Caco-2 (cell line): ENCODE measurements at regions not wholly inside any gene's neighbourhood (a gene's known extent, or its start where the extent isn't known, plus 50 kb on each side); places are given as distances from the start of the nearest gene placed in this dataset.

Experiments
- BruUV-seq: library from RNA; stranded (reverse); fragments of 400-500 nt; replicated peaks from 2 replicates; lab custom pipeline; 2021; lab: Mats Ljungman, UMichigan
- CTCF ChIA-PET: fragments of 300-600 bp; sonication (Branson Sonifier 250); formaldehyde crosslinking; loops from one replicate; lab custom pipeline; 2022; ENCODE audit warnings: antibody characterized with exemption; lab: Charles Lee
- POLR2A ChIA-PET: fragments of 300-600 bp; sonication (Branson Sonifier 250); formaldehyde crosslinking; loops from one replicate; lab custom pipeline; 2022; ENCODE audit warnings: antibody characterized with exemption; lab: Charles Lee
- DNase-seq, 2 experiments: peaks; one replicate each; pipeline versions ENCODE4 v3.0.0 to v3.0.0-alpha.2; 2020 to 2022
- H3K27me3 ChIP-seq: replicated peaks from 2 replicates; pipeline ENCODE4 v1.6.0; 2011; ENCODE audit warnings: low read length; ENCODE audit not compliant: control insufficient read depth, insufficient read depth
- H3K36me3 ChIP-seq: 2 replicates; pipeline ENCODE4 v1.5.1; 2011; ENCODE audit warnings: low read length; ENCODE audit not compliant: control insufficient read depth, insufficient read depth
- H3K4me1 ChIP-seq: fragments of 250-450 bp; sonication (Bioruptor Pico); 2 replicates; pipeline ENCODE4 v1.5.1; 2020; ENCODE audit warnings: mild to moderate bottlenecking
- H3K4me3 ChIP-seq: 2 replicates; pipeline ENCODE4 v1.5.1; 2011; ENCODE audit warnings: low read depth, mild to moderate bottlenecking, control low read depth, low read length
- H3K9me3 ChIP-seq: fragments of 250-450 bp; sonication (Bioruptor Pico); 2 replicates; pipeline ENCODE4 v1.5.1; 2020; ENCODE audit warnings: mild to moderate bottlenecking, moderate library complexity
- H3K27ac Mint-ChIP-seq: one replicate; pipeline ENCODE4 v1.8.0; 2022; ENCODE audit warnings: mixed read lengths; ENCODE audit not compliant: unreplicated experiment
- H3K27me3 Mint-ChIP-seq: one replicate; pipeline ENCODE4 v1.8.0; 2022; ENCODE audit warnings: mixed read lengths; ENCODE audit not compliant: insufficient read depth, unreplicated experiment
- H3K36me3 Mint-ChIP-seq: one replicate; pipeline ENCODE4 v1.8.0; 2022; ENCODE audit warnings: mild to moderate bottlenecking, mixed read lengths; ENCODE audit not compliant: insufficient read depth, unreplicated experiment
- H3K4me1 Mint-ChIP-seq: one replicate; pipeline ENCODE4 v1.8.0; 2022; ENCODE audit warnings: low read depth, mixed read lengths; ENCODE audit not compliant: unreplicated experiment
- H3K4me3 Mint-ChIP-seq: one replicate; pipeline ENCODE4 v1.8.0; 2022; ENCODE audit warnings: mild to moderate bottlenecking, moderate library complexity, mixed read lengths; ENCODE audit not compliant: unreplicated experiment
- H3K9me3 Mint-ChIP-seq: one replicate; pipeline ENCODE4 v1.8.0; 2022; ENCODE audit warnings: mixed read lengths; ENCODE audit not compliant: unreplicated experiment
- intact Hi-C: fragments of 100-400 bp; cut with micrococcal nuclease; formaldehyde crosslinking; loops from one replicate; pipeline ENCODE4 v1.10.0; 2022; ENCODE audit not compliant: unreplicated experiment
- TF ChIP-seq, protein P1 (sequence below), 2 experiments: fragments of 200-600 bp in 1 of 2; IDR thresholded peaks; 1 replicate in 1 of 2; 2 replicates in 1 of 2; pipeline versions ENCODE4 v1.5.1 to v1.8.0; 2011 to 2022; ENCODE audit warnings: antibody characterized with exemption in 1 of 2, control low read depth in 1 of 2, inconsistent platforms in 1 of 2, low read depth in 1 of 2, low read length in 1 of 2, mild to moderate bottlenecking in 1 of 2, moderate library complexity in 1 of 2; ENCODE audit not compliant: insufficient read depth in 1 of 2, severe bottlenecking in 1 of 2, unreplicated experiment in 1 of 2

DNA sequence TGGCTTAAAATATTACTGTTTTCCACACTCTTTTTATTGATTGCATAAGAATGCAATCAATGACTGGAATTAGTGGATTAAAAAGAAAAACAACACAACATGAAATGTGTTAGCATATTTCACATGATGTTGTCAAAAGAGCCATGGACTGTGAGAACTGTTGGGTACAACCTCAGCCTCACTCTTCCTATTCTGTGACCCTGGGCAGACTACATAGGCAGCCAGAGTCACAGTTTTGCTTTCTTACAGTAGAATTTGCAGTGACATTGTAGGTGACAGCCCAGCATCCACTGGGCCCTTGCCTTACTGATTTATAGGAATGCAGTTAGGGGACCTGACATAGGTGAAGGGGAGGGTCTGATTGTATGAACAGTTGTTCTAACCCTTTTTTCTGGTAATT is 471.4 kb upstream of the SLC35B3 start:
- Mint-ChIP-seq H3K9me3 (no peaks in the 10 kb centered on the region), H3K36me3 (no peaks in the 10 kb centered on the region), H3K27ac (no peak overlapping the region), H3K4me3 (no peak overlapping the region), H3K27me3 (no peaks in the 10 kb centered on the region), H3K4me1 (peaks cover 4% of the 10 kb centered on the region)
- POLR2A ChIA-PET: interaction anchor here (0.6 kb wide), 1 partner anchor 663 kb away, joined by 3 read pairs; no protein-coding TSS in a partner anchor
- no peaks in the 10 kb centered on the region for H3K36me3 ChIP-seq
- CTCF ChIA-PET: no interaction called here
- no peak overlapping the region for H3K4me3 ChIP-seq
- no peak for DNase-seq
- H3K9me3 ChIP-seq: no peaks in the 10 kb centered on the region; the same call in 1 of the 2 replicates
- BruUV-seq: no TSS peak
- H3K27me3 ChIP-seq: no peaks in the 10 kb centered on the region
- intact Hi-C loops: no loop called here
- TF ChIP-seq, protein P1, sequence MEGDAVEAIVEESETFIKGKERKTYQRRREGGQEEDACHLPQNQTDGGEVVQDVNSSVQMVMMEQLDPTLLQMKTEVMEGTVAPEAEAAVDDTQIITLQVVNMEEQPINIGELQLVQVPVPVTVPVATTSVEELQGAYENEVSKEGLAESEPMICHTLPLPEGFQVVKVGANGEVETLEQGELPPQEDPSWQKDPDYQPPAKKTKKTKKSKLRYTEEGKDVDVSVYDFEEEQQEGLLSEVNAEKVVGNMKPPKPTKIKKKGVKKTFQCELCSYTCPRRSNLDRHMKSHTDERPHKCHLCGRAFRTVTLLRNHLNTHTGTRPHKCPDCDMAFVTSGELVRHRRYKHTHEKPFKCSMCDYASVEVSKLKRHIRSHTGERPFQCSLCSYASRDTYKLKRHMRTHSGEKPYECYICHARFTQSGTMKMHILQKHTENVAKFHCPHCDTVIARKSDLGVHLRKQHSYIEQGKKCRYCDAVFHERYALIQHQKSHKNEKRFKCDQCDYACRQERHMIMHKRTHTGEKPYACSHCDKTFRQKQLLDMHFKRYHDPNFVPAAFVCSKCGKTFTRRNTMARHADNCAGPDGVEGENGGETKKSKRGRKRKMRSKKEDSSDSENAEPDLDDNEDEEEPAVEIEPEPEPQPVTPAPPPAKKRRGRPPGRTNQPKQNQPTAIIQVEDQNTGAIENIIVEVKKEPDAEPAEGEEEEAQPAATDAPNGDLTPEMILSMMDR (IDR thresholded peaks at IDR 0.05; ENCODE audit: insufficient read depth in 1 of 2, low read depth in 1 of 2, low read length in 1 of 2, severe bottlenecking in 1 of 2, unreplicated experiment in 1 of 2): no peak
- peaks cover 14% of the 10 kb centered on the region for H3K4me1 ChIP-seq

DNA sequence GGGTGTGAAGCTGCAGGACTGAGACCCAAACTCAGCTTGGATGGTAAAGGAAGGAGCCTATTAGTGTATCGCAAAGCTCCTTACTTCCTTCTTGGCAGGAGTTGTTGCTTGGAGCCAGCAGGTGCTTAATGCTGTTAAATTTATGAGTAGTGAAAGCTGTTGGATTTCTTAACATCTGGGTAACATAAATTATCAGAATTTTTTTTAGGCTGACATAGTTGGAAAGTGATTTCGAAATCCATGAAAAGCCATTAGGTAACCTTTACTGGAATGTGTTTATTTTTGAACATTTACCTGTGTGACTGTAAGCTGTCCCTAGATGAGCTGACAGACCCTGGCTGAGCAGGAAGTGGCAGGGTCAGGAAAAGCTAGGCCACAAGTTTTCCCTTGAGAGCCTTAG is 470.4 kb upstream of the SLC35B3 start:
- Mint-ChIP-seq H3K27me3 (no peaks in the 10 kb centered on the region), H3K9me3 (no peaks in the 10 kb centered on the region), H3K36me3 (no peaks in the 10 kb centered on the region), H3K4me3 (peak overlapping the region; percentile 9), H3K4me1 (peaks cover 4% of the 10 kb centered on the region), H3K27ac (no peak overlapping the region)
- Histone ChIP-seq H3K4me1 (peaks cover 14% of the 10 kb centered on the region), H3K36me3 (no peaks in the 10 kb centered on the region), H3K9me3 (no peaks in the 10 kb centered on the region; the same call in 1 of the 2 replicates), H3K27me3 (no peaks in the 10 kb centered on the region), H3K4me3 (no peak overlapping the region)
- CTCF ChIA-PET: interaction anchor here (1.2 kb wide), 1 partner anchor 774 kb away, joined by 3 read pairs; no protein-coding TSS in a partner anchor
- POLR2A ChIA-PET: interaction anchor here (0.6 kb wide), 1 partner anchor 1348 kb away, joined by 3 read pairs; no protein-coding TSS in a partner anchor
- BruUV-seq: no TSS peak
- TF ChIP-seq, protein P1 (IDR thresholded peaks at IDR 0.05; ENCODE audit: insufficient read depth in 1 of 2, low read depth in 1 of 2, low read length in 1 of 2, severe bottlenecking in 1 of 2, unreplicated experiment in 1 of 2): no peak
- peak in 1 of 2 experiments; percentile 29 for DNase-seq
- intact Hi-C loops: no loop called here

DNA sequence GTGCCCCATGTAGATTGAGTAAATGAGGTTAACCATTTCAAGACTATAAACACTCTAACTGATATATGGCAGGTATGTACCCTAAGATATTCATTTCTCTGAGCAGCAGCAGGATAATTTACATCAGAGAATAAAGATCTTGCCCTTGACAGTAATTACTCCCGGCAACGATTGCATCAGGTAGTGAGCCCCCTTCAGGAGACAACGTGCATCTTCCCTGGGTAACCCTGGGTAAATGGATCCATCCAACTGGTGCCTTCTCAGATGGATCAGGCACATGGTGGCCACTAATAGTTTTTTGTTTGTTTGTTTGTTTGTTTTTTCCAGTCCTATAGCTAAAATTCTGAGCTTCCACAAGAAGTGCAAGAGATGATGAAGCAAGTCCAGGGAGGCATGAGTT is 469.4 kb upstream of the SLC35B3 start:
- peak in 1 of 2 experiments; percentile 6 for DNase-seq
- CTCF ChIA-PET: no interaction called here
- H3K4me3 Mint-ChIP-seq: no peak overlapping the region
- H3K4me3 ChIP-seq: no peak overlapping the region
- no peaks in the 10 kb centered on the region for H3K9me3 ChIP-seq
- H3K9me3 Mint-ChIP-seq: no peaks in the 10 kb centered on the region
- peaks cover 14% of the 10 kb centered on the region for H3K4me1 ChIP-seq
- peaks cover 4% of the 10 kb centered on the region for H3K4me1 Mint-ChIP-seq
- H3K36me3 ChIP-seq: no peaks in the 10 kb centered on the region
- no peaks in the 10 kb centered on the region for H3K27me3 ChIP-seq
- TF ChIP-seq, protein P1 (IDR thresholded peaks at IDR 0.05; ENCODE audit: insufficient read depth in 1 of 2, low read depth in 1 of 2, low read length in 1 of 2, severe bottlenecking in 1 of 2, unreplicated experiment in 1 of 2): peak in 1 of 2 experiments; percentile 30
- H3K27me3 Mint-ChIP-seq: no peaks in the 10 kb centered on the region
- no peak overlapping the region for H3K27ac Mint-ChIP-seq
- intact Hi-C loops: no loop called here
- H3K36me3 Mint-ChIP-seq: no peaks in the 10 kb centered on the region
- no TSS peak for BruUV-seq
- POLR2A ChIA-PET: no interaction called here
